ENCODE measurements at regions not wholly inside any gene's neighbourhood (a gene's known extent, or its start where the extent isn't known, plus 50 kb on each side); places are given as distances from the start of the nearest gene placed in this dataset.

DNA sequence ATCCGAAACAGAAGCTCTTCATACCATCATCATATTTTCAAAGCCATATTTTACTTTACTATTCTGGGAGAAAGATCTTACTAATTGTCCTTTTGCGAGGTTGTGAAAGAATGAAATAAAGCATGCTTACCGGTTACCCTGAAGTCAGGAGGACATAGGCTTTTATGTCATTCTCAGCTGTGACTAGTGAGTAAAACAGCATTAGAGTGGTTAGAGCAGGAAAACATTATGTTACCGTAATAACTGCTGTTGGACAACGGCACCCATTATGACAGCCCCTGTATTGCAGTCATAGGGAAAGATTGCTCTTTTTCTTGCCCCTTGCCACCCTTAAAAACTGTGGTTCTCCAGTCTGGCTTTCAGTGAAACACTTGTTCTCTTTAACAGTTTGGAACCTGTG is 1035.7 kb downstream of the ZPLD1 start:
- Histone ChIP-seq H4K91ac (ENCODE audit: insufficient read length, low read depth, low read length) (no peak overlapping the region), H3T11ph (ENCODE audit: low read length) (no peak overlapping the region), H3K23ac (ENCODE audit: insufficient read length, low read depth, low read length) (no peak overlapping the region), H2BK12ac (ENCODE audit: insufficient read length, low read depth, low read length) (no peak overlapping the region), H3K4me2 (ENCODE audit: insufficient read depth, insufficient read length, low read length) (no peak overlapping the region), H3K79me2 (ENCODE audit: insufficient read depth, low read length) (no peaks in the 10 kb centered on the region), H3K9ac (ENCODE audit: extremely low read depth, insufficient read length, low read length) (no peak overlapping the region), H2BK5ac (ENCODE audit: insufficient read length, low read length) (no peak overlapping the region), H3K27ac (ENCODE audit: insufficient read length, low read depth, low read length) (no peak overlapping the region), H3K23me2 (ENCODE audit: insufficient read length, low read depth, low read length, poor library complexity, severe bottlenecking) (no peaks in the 10 kb centered on the region), H3K56ac (ENCODE audit: insufficient read length, low read depth, low read length) (no peak overlapping the region), H2AK5ac (ENCODE audit: insufficient read length, low read length) (no peak overlapping the region), H4K20me1 (ENCODE audit: control insufficient read depth, insufficient read depth, insufficient read length) (no peaks in the 10 kb centered on the region), H3K79me1 (ENCODE audit: insufficient read depth, low read depth, low read length, poor library complexity, severe bottlenecking) (no peaks in the 10 kb centered on the region), H3K27me3 (ENCODE audit: insufficient read depth, low read length) (no peaks in the 10 kb centered on the region), H3K4ac (ENCODE audit: low read depth, low read length) (no peak overlapping the region), H2BK120ac (ENCODE audit: low read depth, low read length, poor library complexity, severe bottlenecking) (no peak overlapping the region), H3K9me3 (ENCODE audit: control insufficient read depth, low read depth, low read length) (no peaks in the 10 kb centered on the region), H2BK20ac (ENCODE audit: low read depth, low read length, poor library complexity, severe bottlenecking) (no peak overlapping the region), H4K5ac (ENCODE audit: insufficient read length, low read depth, low read length) (no peak overlapping the region), H2BK15ac (ENCODE audit: low read depth, low read length) (no peak overlapping the region), H3K18ac (ENCODE audit: insufficient read length, low read depth, low read length) (no peak overlapping the region), H3K14ac (ENCODE audit: insufficient read depth, low read length) (no peak overlapping the region), H2AFZ (ENCODE audit: low read length) (no peak overlapping the region), H3K4me1 (ENCODE audit: insufficient read depth, low read length) (no peaks in the 10 kb centered on the region), H4K8ac (replicated peaks; ENCODE audit: insufficient read length, low read depth, low read length) (no peak overlapping the region)
- Mint-ChIP-seq H3K27ac (no peak overlapping the region), H3K4me1 (no peaks in the 10 kb centered on the region), H3K4me3 (no peak overlapping the region), H3K27me3 (ENCODE audit: low read depth) (no peaks in the 10 kb centered on the region), H3K36me3 (ENCODE audit: insufficient read depth in 1 of 3, low read depth in 3 of 3) (no peaks in the 10 kb centered on the region), H3K9me3 (no peaks in the 10 kb centered on the region)
- no peak for DNase-seq
- TF ChIP-seq, protein P1, sequence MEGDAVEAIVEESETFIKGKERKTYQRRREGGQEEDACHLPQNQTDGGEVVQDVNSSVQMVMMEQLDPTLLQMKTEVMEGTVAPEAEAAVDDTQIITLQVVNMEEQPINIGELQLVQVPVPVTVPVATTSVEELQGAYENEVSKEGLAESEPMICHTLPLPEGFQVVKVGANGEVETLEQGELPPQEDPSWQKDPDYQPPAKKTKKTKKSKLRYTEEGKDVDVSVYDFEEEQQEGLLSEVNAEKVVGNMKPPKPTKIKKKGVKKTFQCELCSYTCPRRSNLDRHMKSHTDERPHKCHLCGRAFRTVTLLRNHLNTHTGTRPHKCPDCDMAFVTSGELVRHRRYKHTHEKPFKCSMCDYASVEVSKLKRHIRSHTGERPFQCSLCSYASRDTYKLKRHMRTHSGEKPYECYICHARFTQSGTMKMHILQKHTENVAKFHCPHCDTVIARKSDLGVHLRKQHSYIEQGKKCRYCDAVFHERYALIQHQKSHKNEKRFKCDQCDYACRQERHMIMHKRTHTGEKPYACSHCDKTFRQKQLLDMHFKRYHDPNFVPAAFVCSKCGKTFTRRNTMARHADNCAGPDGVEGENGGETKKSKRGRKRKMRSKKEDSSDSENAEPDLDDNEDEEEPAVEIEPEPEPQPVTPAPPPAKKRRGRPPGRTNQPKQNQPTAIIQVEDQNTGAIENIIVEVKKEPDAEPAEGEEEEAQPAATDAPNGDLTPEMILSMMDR (conservative IDR thresholded peaks at IDR 0.05): no peak
- WGBS (ENCODE audit: extremely low coverage, insufficient read length, low lambda C conversion rate): no CpG with 5 or more reads among the region's 5 CpGs
